Activated CD8-positive, alpha-beta memory T cell treated with anti-CD3 and anti-CD28 coated beads, Interleukin-2, amount 10 ng/mL, durations not matched to agents 7 days and 5 days (primary cell): ENCODE measurements at regions not wholly inside any gene's neighbourhood (a gene's known extent, or its start where the extent isn't known, plus 50 kb on each side); places are given as distances from the start of the nearest gene placed in this dataset. TPM values are rescaled to one million over a fixed set of nuclear protein-coding genes. Genes with fewer than 3 reads are reported as not detected.

Experiments
- ATAC-seq: fragments of 150-1000 bp; cut with Tn5 transposase; one replicate; pipeline ENCODE4 v1.10.0; 2021; ENCODE audit warnings: moderate library complexity
- CTCF ChIA-PET: fragments of 350-600 bp; sonication (Branson Sonifier 250); formaldehyde crosslinking; loops from one replicate; lab custom pipeline; 2021; ENCODE audit warnings: antibody characterized with exemption; lab: Charles Lee
- DNase-seq: peaks from one replicate; pipeline ENCODE4 v3.0.0-alpha.2; 2020
- H3K27ac Mint-ChIP-seq: one replicate; pipeline ENCODE4 v1.8.0; 2021; ENCODE audit warnings: mild to moderate bottlenecking, mixed read lengths
- H3K27me3 Mint-ChIP-seq: one replicate; pipeline ENCODE4 v1.8.0; 2021; ENCODE audit warnings: mixed read lengths
- H3K36me3 Mint-ChIP-seq: one replicate; pipeline ENCODE4 v1.8.0; 2021; ENCODE audit warnings: mild to moderate bottlenecking, mixed read lengths
- H3K4me1 Mint-ChIP-seq: one replicate; pipeline ENCODE4 v1.8.0; 2021; ENCODE audit warnings: mixed read lengths
- H3K4me3 Mint-ChIP-seq: one replicate; pipeline ENCODE4 v1.8.0; 2021; ENCODE audit warnings: mild to moderate bottlenecking, moderate library complexity, mixed read lengths
- H3K9me3 Mint-ChIP-seq: one replicate; pipeline ENCODE4 v1.8.0; 2022; ENCODE audit warnings: low read depth, mixed read lengths
- microRNA-seq: library from miRNA; unstranded; fragments of <30 nt; microRNA quantifications from one replicate; pipeline ENCODE4 v1.2.0, GENCODE V29; 2022

DNA sequence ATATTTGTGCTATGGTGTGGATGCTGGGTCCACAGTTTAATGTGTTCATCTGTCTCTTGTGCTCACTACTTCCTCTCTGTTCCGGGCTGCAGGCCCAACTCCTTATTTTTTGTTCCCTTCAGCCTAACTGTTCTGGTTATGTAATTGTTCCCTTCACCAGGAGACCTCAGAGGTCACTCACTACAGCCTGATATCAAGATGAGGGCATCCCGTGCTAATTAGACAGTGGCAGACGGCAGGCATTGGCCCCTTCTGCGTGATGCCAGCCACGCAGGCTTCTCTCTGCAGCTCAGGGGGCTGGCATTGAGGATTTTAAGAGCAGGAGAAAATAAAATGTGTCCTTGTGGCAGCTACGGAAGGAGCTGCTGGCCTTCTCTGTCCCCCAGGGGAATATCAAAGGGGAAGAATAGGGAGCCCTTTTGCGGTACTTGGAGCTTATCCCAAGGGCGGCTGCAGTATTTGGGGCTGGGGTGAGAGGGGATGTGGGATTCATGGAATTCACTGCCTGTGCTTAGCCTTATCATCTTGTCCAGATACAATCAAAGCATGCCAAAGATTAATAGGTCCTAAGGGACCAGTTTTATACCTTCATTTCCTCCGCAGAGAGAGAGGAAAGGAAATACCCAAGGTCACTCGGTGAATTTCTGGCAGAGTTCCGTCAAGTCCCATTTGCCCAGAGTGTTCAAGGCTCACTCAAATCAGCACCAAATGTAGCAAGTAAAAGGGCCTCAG is 53.3 kb upstream of the TRIB2 start:
- Mint-ChIP-seq H3K4me3 (no peak overlapping the region), H3K27me3 (no peaks in the 10 kb centered on the region), H3K27ac (no peak overlapping the region), H3K36me3 (peaks cover 2% of the 10 kb centered on the region), H3K4me1 (no peaks in the 10 kb centered on the region), H3K9me3 (peaks cover 2% of the 10 kb centered on the region)
- CTCF ChIA-PET = no interaction called here
- DNase-seq (no peak), ATAC-seq (no peak)

DNA sequence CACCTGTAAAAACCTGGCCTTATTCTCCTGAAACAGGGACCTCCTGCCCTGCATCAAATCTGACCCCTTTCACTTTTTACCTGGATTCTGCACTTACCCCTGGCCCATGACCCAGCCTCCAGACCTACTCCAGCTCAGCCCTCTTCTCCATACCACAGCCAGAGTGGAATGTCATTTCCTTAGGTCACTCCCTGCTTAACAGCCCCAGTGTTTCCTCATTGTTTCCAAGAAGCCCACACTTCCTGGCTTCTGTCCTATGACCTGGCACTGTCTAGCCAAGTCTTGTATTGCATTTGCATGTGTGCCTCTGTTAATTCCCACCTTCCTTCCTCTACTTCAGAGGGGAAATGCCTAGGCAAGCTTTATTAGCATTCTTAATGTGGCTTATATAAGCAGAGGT is 51.4 kb upstream of the TRIB2 start:
- Mint-ChIP-seq H3K4me3 (no peak overlapping the region), H3K27ac (no peak overlapping the region), H3K9me3 (peaks cover 2% of the 10 kb centered on the region), H3K27me3 (no peaks in the 10 kb centered on the region), H3K4me1 (no peaks in the 10 kb centered on the region), H3K36me3 (peaks cover 2% of the 10 kb centered on the region)
- ATAC-seq (no peak), DNase-seq (no peak)
- CTCF ChIA-PET = interaction anchor here (0.8 kb wide), 1 partner anchor 14 kb away, joined by 3 read pairs; no protein-coding TSS in a partner anchor

DNA sequence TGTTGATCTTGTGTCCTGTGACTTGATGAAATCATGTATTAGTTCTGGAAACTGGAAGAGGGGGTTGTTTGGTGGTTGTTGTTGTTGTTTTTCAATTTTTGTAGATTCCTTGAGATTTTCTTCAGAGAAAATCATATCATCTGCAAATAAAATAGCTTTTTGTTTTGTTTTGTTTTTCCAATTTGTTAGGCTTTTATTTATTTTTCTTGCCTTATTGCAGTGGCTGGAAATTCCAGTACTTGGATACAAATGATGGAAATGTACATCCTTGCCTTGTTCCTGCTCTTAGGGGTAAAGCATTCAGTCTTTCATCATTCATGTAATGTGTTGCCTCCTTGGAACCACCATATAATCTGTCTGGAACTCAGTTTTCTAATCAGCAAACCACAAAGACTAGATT is 50.3 kb upstream of the TRIB2 start:
- Mint-ChIP-seq H3K27me3 (no peaks in the 10 kb centered on the region), H3K4me3 (no peak overlapping the region), H3K4me1 (no peaks in the 10 kb centered on the region), H3K27ac (no peak overlapping the region), H3K9me3 (peaks cover 2% of the 10 kb centered on the region), H3K36me3 (peaks cover 2% of the 10 kb centered on the region)
- ATAC-seq (no peak), DNase-seq (no peak)
- CTCF ChIA-PET = interaction anchor here (0.6 kb wide), 1 partner anchor 570 kb away, joined by 3 read pairs; no protein-coding TSS in a partner anchor

Small RNAs in the stretch of these regions (microRNA-seq; reads per million reads assigned to microRNA genes)
- gene MIR3681 = not detected
